ENCODE measurements at regions not wholly inside any gene's neighbourhood (a gene's known extent, or its start where the extent isn't known, plus 50 kb on each side); places are given as distances from the start of the nearest gene placed in this dataset.

DNA sequence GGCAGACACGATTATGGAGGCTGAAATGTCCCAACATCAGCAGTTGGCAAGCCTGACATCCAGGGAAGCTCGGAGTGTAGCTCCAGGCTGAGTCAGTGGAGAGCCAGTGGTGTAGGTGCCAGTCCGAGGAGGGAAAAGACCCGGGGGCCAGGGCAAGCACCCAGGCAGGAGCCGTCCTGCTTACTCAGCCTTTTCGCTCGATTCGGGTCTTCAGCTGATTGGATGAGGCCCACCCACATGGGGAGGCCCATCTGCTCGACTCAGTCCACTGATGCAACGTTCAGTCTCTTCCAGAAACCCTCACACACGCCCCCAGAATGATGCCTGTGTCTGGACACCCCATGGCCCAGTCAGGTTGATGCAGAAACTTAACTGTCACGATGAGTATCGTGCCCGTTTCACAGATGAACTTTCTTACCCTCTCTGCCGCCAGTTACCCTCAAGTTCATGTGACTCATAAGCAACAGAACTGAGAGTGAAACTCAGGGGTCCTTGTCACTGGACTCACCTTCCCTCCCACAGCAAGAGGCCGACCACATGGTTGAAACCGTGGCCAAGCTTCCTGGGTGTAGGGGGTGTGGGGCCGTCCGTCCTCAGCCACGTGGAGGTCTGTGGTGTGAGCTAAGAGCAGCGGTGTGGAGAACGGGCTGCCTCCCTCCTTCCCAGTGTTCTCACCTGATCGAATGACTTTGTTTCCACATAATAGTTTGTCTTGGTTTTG, 197.4 kb upstream of the HDAC4 start (continued):
- TF ChIP-seq ZNF473 (tag by site-specific recombination; IDR thresholded peaks at IDR 0.05) (no peak), SCRT1 (tag by site-specific recombination; IDR thresholded peaks at IDR 0.05; ENCODE audit: borderline replicate concordance) (no peak), ZBTB7A (tag by site-specific recombination; IDR thresholded peaks at IDR 0.05; ENCODE audit: low read depth) (no peak)
- TF ChIP-seq, protein P1, sequence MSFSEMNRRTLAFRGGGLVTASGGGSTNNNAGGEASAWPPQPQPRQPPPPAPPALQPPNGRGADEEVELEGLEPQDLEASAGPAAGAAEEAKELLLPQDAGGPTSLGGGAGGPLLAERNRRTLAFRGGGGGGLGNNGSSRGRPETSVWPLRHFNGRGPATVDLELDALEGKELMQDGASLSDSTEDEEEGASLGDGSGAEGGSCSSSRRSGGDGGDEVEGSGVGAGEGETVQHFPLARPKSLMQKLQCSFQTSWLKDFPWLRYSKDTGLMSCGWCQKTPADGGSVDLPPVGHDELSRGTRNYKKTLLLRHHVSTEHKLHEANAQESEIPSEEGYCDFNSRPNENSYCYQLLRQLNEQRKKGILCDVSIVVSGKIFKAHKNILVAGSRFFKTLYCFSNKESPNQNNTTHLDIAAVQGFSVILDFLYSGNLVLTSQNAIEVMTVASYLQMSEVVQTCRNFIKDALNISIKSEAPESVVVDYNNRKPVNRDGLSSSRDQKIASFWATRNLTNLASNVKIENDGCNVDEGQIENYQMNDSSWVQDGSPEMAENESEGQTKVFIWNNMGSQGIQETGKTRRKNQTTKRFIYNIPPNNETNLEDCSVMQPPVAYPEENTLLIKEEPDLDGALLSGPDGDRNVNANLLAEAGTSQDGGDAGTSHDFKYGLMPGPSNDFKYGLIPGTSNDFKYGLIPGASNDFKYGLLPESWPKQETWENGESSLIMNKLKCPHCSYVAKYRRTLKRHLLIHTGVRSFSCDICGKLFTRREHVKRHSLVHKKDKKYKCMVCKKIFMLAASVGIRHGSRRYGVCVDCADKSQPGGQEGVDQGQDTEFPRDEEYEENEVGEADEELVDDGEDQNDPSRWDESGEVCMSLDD (tag by site-specific recombination; IDR thresholded peaks at IDR 0.05): no peak

DNA sequence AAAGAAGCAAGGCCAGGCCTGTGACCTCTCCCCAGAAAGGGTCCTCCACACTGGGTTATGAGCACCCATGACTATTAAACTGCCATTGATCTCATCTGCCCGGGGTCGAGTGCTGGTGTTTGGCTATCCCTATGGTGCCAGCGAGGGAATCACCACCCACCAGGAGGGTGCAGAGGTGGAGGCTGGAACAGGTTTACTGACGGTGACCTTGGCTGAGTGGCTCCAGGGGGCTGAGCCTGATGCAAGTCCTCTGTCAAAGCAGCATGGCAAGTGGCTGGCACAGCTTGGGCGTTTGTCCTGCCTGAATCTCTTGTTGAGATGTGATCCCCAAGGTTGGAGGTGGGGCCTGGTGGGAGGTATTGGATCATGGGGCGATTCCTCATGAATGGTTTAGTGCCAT, 196.4 kb upstream of the HDAC4 start:
- ChIA-PET CTCF (no interaction called here), POLR2A (no interaction called here)
- Histone ChIP-seq H3K27ac (ENCODE audit: extremely low read depth, low read depth, low read length) (no peak overlapping the region), H3K4me3 (ENCODE audit: low read depth, low read length) (no peak overlapping the region), H3K4me1 (ENCODE audit: control insufficient read depth, insufficient read depth, low read length) (no peaks in the 10 kb centered on the region), H3K36me3 (ENCODE audit: control insufficient read depth in 2 of 2, insufficient read depth in 1 of 2, low read length in 2 of 2) (no peaks in the 10 kb centered on the region), H3K9me3 (ENCODE audit: control insufficient read depth, insufficient read depth, low read depth, low read length) (no peaks in the 10 kb centered on the region)
- TF ChIP-seq YY1 (tag by site-specific recombination; IDR thresholded peaks at IDR 0.05): no peak
- TF ChIP-seq ZIC2 (tag by site-specific recombination; IDR thresholded peaks at IDR 0.05): peak; percentile 40; the same call in 1 of the 2 replicates
- TF ChIP-seq ZNF544 (tag by site-specific recombination; IDR thresholded peaks at IDR 0.05): no peak

- Histone ChIP-seq H3K27ac (ENCODE audit: extremely low read depth, low read depth, low read length) (no peak overlapping the region), H3K4me1 (ENCODE audit: control insufficient read depth, insufficient read depth, low read length) (no peaks in the 10 kb centered on the region), H3K9me3 (ENCODE audit: control insufficient read depth, insufficient read depth, low read depth, low read length) (no peaks in the 10 kb centered on the region), H3K4me3 (ENCODE audit: low read depth, low read length) (no peak overlapping the region), H3K36me3 (ENCODE audit: control insufficient read depth in 2 of 2, insufficient read depth in 1 of 2, low read length in 2 of 2) (no peaks in the 10 kb centered on the region)
- CTCF ChIA-PET: no interaction called here
- POLR2A ChIA-PET: no interaction called here
- TF ChIP-seq ZNF23 (tag by site-specific recombination; IDR thresholded peaks at IDR 0.05; ENCODE audit: borderline replicate concordance): no peak
- no peak for TF ChIP-seq KLF7 (tag by site-specific recombination; IDR thresholded peaks at IDR 0.05; ENCODE audit: borderline replicate concordance)
- TF ChIP-seq ZBTB7A (tag by site-specific recombination; IDR thresholded peaks at IDR 0.05; ENCODE audit: low read depth): no peak
- no peak for TF ChIP-seq ZNF660 (tag by site-specific recombination; IDR thresholded peaks at IDR 0.05)
- no peak for TF ChIP-seq ZNF138 (tag by site-specific recombination; IDR thresholded peaks at IDR 0.05; ENCODE audit: borderline replicate concordance)
- TF ChIP-seq ELK4 (IDR thresholded peaks at IDR 0.05; ENCODE audit: borderline replicate concordance, low read depth, low read length): no peak
- TF ChIP-seq ZNF214 (tag by site-specific recombination; IDR thresholded peaks at IDR 0.05; ENCODE audit: borderline replicate concordance): no peak
- no peak for TF ChIP-seq ZNF560 (tag by site-specific recombination; IDR thresholded peaks at IDR 0.05; ENCODE audit: borderline replicate concordance)
- no peak for TF ChIP-seq ZNF785 (tag by site-specific recombination; IDR thresholded peaks at IDR 0.05)
- no peak for TF ChIP-seq TRIM28 (IDR thresholded peaks at IDR 0.05; ENCODE audit: borderline replicate concordance, low read length)
- TF ChIP-seq, protein P2, sequence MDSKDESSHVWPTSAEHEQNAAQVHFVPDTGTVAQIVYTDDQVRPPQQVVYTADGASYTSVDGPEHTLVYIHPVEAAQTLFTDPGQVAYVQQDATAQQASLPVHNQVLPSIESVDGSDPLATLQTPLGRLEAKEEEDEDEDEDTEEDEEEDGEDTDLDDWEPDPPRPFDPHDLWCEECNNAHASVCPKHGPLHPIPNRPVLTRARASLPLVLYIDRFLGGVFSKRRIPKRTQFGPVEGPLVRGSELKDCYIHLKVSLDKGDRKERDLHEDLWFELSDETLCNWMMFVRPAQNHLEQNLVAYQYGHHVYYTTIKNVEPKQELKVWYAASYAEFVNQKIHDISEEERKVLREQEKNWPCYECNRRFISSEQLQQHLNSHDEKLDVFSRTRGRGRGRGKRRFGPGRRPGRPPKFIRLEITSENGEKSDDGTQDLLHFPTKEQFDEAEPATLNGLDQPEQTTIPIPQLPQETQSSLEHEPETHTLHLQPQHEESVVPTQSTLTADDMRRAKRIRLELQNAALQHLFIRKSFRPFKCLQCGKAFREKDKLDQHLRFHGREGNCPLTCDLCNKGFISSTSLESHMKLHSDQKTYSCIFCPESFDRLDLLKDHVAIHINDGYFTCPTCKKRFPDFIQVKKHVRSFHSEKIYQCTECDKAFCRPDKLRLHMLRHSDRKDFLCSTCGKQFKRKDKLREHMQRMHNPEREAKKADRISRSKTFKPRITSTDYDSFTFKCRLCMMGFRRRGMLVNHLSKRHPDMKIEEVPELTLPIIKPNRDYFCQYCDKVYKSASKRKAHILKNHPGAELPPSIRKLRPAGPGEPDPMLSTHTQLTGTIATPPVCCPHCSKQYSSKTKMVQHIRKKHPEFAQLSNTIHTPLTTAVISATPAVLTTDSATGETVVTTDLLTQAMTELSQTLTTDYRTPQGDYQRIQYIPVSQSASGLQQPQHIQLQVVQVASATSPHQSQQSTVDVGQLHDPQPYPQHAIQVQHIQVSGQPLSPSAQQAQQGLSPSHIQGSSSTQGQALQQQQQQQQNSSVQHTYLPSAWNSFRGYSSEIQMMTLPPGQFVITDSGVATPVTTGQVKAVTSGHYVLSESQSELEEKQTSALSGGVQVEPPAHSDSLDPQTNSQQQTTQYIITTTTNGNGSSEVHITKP (tag by site-specific recombination; IDR thresholded peaks at IDR 0.05): no peak
- TF ChIP-seq ZNF626 (tag by site-specific recombination; IDR thresholded peaks at IDR 0.05): no peak
- no peak for TF ChIP-seq ZNF121 (tag by site-specific recombination; IDR thresholded peaks at IDR 0.05)
- TF ChIP-seq ZNF394 (tag by site-specific recombination; IDR thresholded peaks at IDR 0.05; ENCODE audit: borderline replicate concordance): no peak
- TF ChIP-seq GLI4 (tag by site-specific recombination; IDR thresholded peaks at IDR 0.05): no peak
- TF ChIP-seq ZNF18 (tag by site-specific recombination; IDR thresholded peaks at IDR 0.05): no peak
- TF ChIP-seq ZNF24 (tag by site-specific recombination; IDR thresholded peaks at IDR 0.05): no peak
- TF ChIP-seq ZNF555 (tag by site-specific recombination; conservative IDR thresholded peaks at IDR 0.05): no peak
Measured at GRCh38 chr2:239596792-239597191, 196.0 kb upstream of the HDAC4 start.

All from HEK293 (cell line).